Fibroblast of lung (primary cell): ENCODE measurements at regions not wholly inside any gene's neighbourhood (a gene's known extent, or its start where the extent isn't known, plus 50 kb on each side); places are given as distances from the start of the nearest gene placed in this dataset.
A peak's percentile ranks its signal among the peaks of the same experiment; 100 is the strongest.

ENCODE experiments used
- DNase-seq, 2 donors: peaks; one replicate each; pipeline versions ENCODE4 v3.0.0 to v3.0.0-alpha.2; 2010; ENCODE audit warnings: low read depth in 2 of 2
- H2AFZ ChIP-seq: 2 replicates; pipeline ENCODE4 v1.5.1; 2012; ENCODE audit warnings: low read length, control low read depth, inconsistent platforms
- H3K27ac ChIP-seq: 2 replicates; pipeline ENCODE4 v1.5.1; 2011; ENCODE audit warnings: low read length, control low read depth; ENCODE audit not compliant: insufficient read depth
- H3K27me3 ChIP-seq: 2 replicates; pipeline ENCODE4 v1.5.1; 2011; ENCODE audit warnings: mild to moderate bottlenecking, low read length; ENCODE audit not compliant: control insufficient read depth, insufficient read depth
- H3K36me3 ChIP-seq: 2 replicates; pipeline ENCODE4 v1.5.1; 2011; ENCODE audit warnings: low read length; ENCODE audit not compliant: control insufficient read depth, insufficient read depth
- H3K4me1 ChIP-seq: 2 replicates; pipeline ENCODE4 v1.5.1; 2011; ENCODE audit warnings: low read length; ENCODE audit not compliant: control insufficient read depth, insufficient read depth; ENCODE audit errors: extremely low read depth
- H3K4me2 ChIP-seq: 2 replicates; pipeline ENCODE4 v1.5.1; 2011; ENCODE audit warnings: low read length, control low read depth; ENCODE audit not compliant: insufficient read depth; ENCODE audit errors: extremely low read depth
- H3K4me3 ChIP-seq, 4 experiments: fragments of 200-600 bp in 1 of 4; sonication (generic) in 1 of 4; replicated peaks in 1 of 4; 2 replicates each; pipeline ENCODE4 v1.5.1; 2011 to 2016; ENCODE audit warnings: low read length in 4 of 4, low read depth in 3 of 4, mild to moderate bottlenecking in 3 of 4, control low read depth in 2 of 4, inconsistent platforms in 1 of 4, mixed read lengths in 1 of 4; ENCODE audit not compliant: insufficient read depth in 1 of 4; ENCODE audit errors: control extremely low read depth in 1 of 4
- H3K79me2 ChIP-seq: 2 replicates; pipeline ENCODE4 v1.5.1; 2012; ENCODE audit warnings: mild to moderate bottlenecking, low read length, inconsistent platforms; ENCODE audit not compliant: control insufficient read depth, insufficient read depth
- H3K9ac ChIP-seq: 2 replicates; pipeline ENCODE4 v1.5.1; 2011; ENCODE audit warnings: mild to moderate bottlenecking, low read length, control low read depth; ENCODE audit not compliant: insufficient read depth
- H3K9me3 ChIP-seq: 2 replicates; pipeline ENCODE4 v1.5.1; 2012; ENCODE audit warnings: low read depth, low read length; ENCODE audit not compliant: control insufficient read depth, insufficient read depth
- H4K20me1 ChIP-seq: 2 replicates; pipeline ENCODE4 v1.5.1; 2011; ENCODE audit warnings: low read length; ENCODE audit not compliant: control insufficient read depth, insufficient read depth; ENCODE audit errors: extremely low read depth
- CTCF ChIP-seq, 2 donors: IDR thresholded peaks in 1 of 2; conservative IDR thresholded peaks in 1 of 2; 1 replicate in 1 of 2; 2 replicates in 1 of 2; pipeline ENCODE4 v1.5.1; 2011 to 2012; ENCODE audit warnings: low read length in 2 of 2, control low read depth in 1 of 2, inconsistent platforms in 1 of 2, low read depth in 1 of 2, mild to moderate bottlenecking in 1 of 2
- EZH2 ChIP-seq: IDR thresholded peaks from 2 replicates; pipeline ENCODE4 v1.5.1; 2012; ENCODE audit warnings: low read length, control low read depth, mild to moderate bottlenecking; ENCODE audit errors: missing control alignments

- Histone ChIP-seq H3K4me2 (no peak overlapping the region), H3K27ac (no peak overlapping the region), H3K9me3 (no peaks in the 10 kb centered on the region), H3K79me2 (no peaks in the 10 kb centered on the region), H4K20me1 (no peaks in the 10 kb centered on the region), H3K4me1 (peaks cover 31% of the 10 kb centered on the region), H3K4me3 (no peak overlapping the region), H3K36me3 (no peaks in the 10 kb centered on the region), H3K27me3 (no peaks in the 10 kb centered on the region), H3K9ac (no peak overlapping the region), H2AFZ (no peak overlapping the region)
- no peak for TF ChIP-seq EZH2
- no peak for TF ChIP-seq CTCF (conservative IDR thresholded peaks at IDR 0.05 in 1 of 2, IDR thresholded peaks at IDR 0.05 in 1 of 2; ENCODE audit: low read depth in 1 of 2, low read length in 2 of 2)
- no peak for DNase-seq
These were observed 233.5 kb downstream of the MIAT start for GRCh38 chr22:26890870-26891269.

GRCh38 chr22:26891429-26891828, 234.0 kb downstream of the MIAT start:
- Histone ChIP-seq H2AFZ (no peak overlapping the region), H4K20me1 (no peaks in the 10 kb centered on the region), H3K4me2 (no peak overlapping the region), H3K9me3 (no peaks in the 10 kb centered on the region), H3K79me2 (no peaks in the 10 kb centered on the region), H3K36me3 (no peaks in the 10 kb centered on the region), H3K9ac (no peak overlapping the region), H3K4me1 (peaks cover 34% of the 10 kb centered on the region), H3K4me3 (no peak overlapping the region), H3K27ac (no peak overlapping the region), H3K27me3 (no peaks in the 10 kb centered on the region)
- TF ChIP-seq EZH2 (no peak), CTCF (conservative IDR thresholded peaks at IDR 0.05 in 1 of 2, IDR thresholded peaks at IDR 0.05 in 1 of 2; ENCODE audit: low read depth in 1 of 2, low read length in 2 of 2) (no peak)
- DNase-seq, result peak in 1 of 2 donors; percentile 74

- no peak overlapping the region for H3K4me2 ChIP-seq
- peak in 1 of 2 donors; percentile 49 for DNase-seq
- H3K36me3 ChIP-seq, result no peaks in the 10 kb centered on the region
- H3K79me2 ChIP-seq, result no peaks in the 10 kb centered on the region
- H3K9ac ChIP-seq, result no peak overlapping the region
- no peak for TF ChIP-seq EZH2
- no peaks in the 10 kb centered on the region for H4K20me1 ChIP-seq
- no peaks in the 10 kb centered on the region for H3K9me3 ChIP-seq
- H3K4me3 ChIP-seq, result no peak overlapping the region
- no peak overlapping the region for H3K27ac ChIP-seq
- H3K27me3 ChIP-seq, result no peaks in the 10 kb centered on the region
- H3K4me1 ChIP-seq, result peaks cover 31% of the 10 kb centered on the region
- no peak overlapping the region for H2AFZ ChIP-seq
These were observed 235.0 kb downstream of the MIAT start for GRCh38 chr22:26892166-26893041.
